Heart right ventricle (tissue), 16 donors: ENCODE measurements at regions not wholly inside any gene's neighbourhood (a gene's known extent, or its start where the extent isn't known, plus 50 kb on each side); places are given as distances from the start of the nearest gene placed in this dataset.
A peak's percentile ranks its signal among the peaks of the same experiment; 100 is the strongest.

Source experiments
- ATAC-seq, 8 donors: fragments of 200-7000 bp; cut with Tn5 transposase; one replicate each; pipeline ENCODE4 v1.9.1; 2020; ENCODE audit warnings: mild to moderate bottlenecking in 8 of 8, moderate library complexity in 8 of 8, moderate number of reproducible peaks in 1 of 8
- DNase-seq, 2 donors: peaks; one replicate each; pipeline ENCODE4 v3.0.0-alpha.2; 2020
- H3K27ac ChIP-seq, 10 donors: fragments of 200-600 bp; sonication (generic) in 2 of 10; one replicate each; pipeline versions ENCODE4 v1.5.0 to v1.8.0; 2020 to 2022; ENCODE audit warnings: mild to moderate bottlenecking in 3 of 10
- H3K27me3 ChIP-seq, 7 donors: fragments of 200-600 bp; one replicate each; pipeline ENCODE4 v1.8.0; 2021 to 2022; ENCODE audit warnings: mild to moderate bottlenecking in 2 of 7
- H3K36me3 ChIP-seq, 9 donors: fragments of 200-600 bp; sonication (generic) in 1 of 9; one replicate each; pipeline versions ENCODE4 v1.5.0 to v1.8.0; 2020 to 2022; ENCODE audit warnings: mild to moderate bottlenecking in 2 of 9
- H3K4me1 ChIP-seq, 9 donors: fragments of 200-600 bp; sonication (generic) in 1 of 9; one replicate each; pipeline versions ENCODE4 v1.5.0 to v1.8.0; 2020 to 2022; ENCODE audit warnings: mild to moderate bottlenecking in 4 of 9
- H3K4me3 ChIP-seq, 10 donors: fragments of 200-600 bp; sonication (generic) in 2 of 10; one replicate each; pipeline versions ENCODE4 v1.5.0 to v1.8.0; 2020 to 2022; ENCODE audit warnings: mild to moderate bottlenecking in 7 of 10, moderate library complexity in 2 of 10
- H3K9me3 ChIP-seq, 11 donors: fragments of 200-600 bp in 10 of 11; sonication (generic) in 2 of 11; one replicate each; pipeline versions ENCODE4 v1.5.0 to v1.8.0; 2013 to 2022; ENCODE audit warnings: mild to moderate bottlenecking in 2 of 11, control low read depth in 1 of 11, moderate library complexity in 1 of 11
- CTCF ChIP-seq, 9 donors: fragments of 200-600 bp; sonication (generic) in 2 of 9; IDR thresholded peaks; one replicate each; pipeline versions ENCODE4 v1.5.0 to v1.8.0; 2021 to 2022; ENCODE audit warnings: antibody characterized with exemption in 9 of 9, mild to moderate bottlenecking in 5 of 9, moderate library complexity in 1 of 9
- WGBS, 2 donors: extraction: QIAGEN DNeasy Blood & Tissue Kit; methylation state at CpG; one replicate each; pipeline ENCODE4 v1.1.7; 2013; ENCODE audit warnings: inconsistent platforms in 1 of 2; 5-methylcytosine and 5-hydroxymethylcytosine counted together
- intact Hi-C, 10 donors: fragments of 100-400 bp; cut with DNase I; formaldehyde crosslinking; loops; one replicate each; pipeline versions ENCODE4 v1.11.1 to v1.14.2; 2022
- donor health status: Arrhythmogenic right ventricular cardiomyopathy.
- donor health status: ischemic (EF 13 %, LVEDD 7.1; RV severe dilation, severe dysfunction).
- donor health status: healthy with polysubstance abuse.
- donor health status: DM: no; HTN: yes; CAD: no.
- donor health status: DM: no; HTN: no; CAD: no.
- donor health status: ischemic (EF 25% LVEDD 6.9; RV normal size, moderate dysfunction).
- donor health status: ischemic (EF 25% LVEDD 5.7; RV mildly dilated, moderate dysfunction).
- donor health status: healthy.
- donor health status: DM: yes; HTN: yes; CAD: no.
- donor health status: Ischemic cardiomyopathy.
- donor health status: ischemic (EF 35%, LVEDD 5.7; RV mildly dilated, moderate dysfunction).
- donor health status: nonischemic (EF 11% LVEDD 7.7; RV severe dilation, severe dysfunction).
- donor health status: DM: yes; HTN: yes; CAD: no.
- donor health status: PGD.
- donor health status: ischemic (EF 29% LVEDD 5.4; RV normal size, mild dysfunction).
- donor health status: nonischemic (EF 23%, LVEDD 6.1; RV moderate dilation, normal function).

GRCh38 chr10:7048061-7048460, 362.8 kb downstream of the SFMBT2 start:
- TF ChIP-seq CTCF (IDR thresholded peaks at IDR 0.05), result no peak
- Histone ChIP-seq H3K36me3 (no peaks in the 10 kb centered on the region), H3K9me3 (peaks cover 0 to 14% (median 0%) of the 10 kb centered on the region in 11 donors), H3K4me3 (no peak overlapping the region), H3K27ac (no peak overlapping the region), H3K27me3 (peaks cover 0 to 12% (median 0%) of the 10 kb centered on the region in 7 donors), H3K4me1 (peaks cover 0 to 32% (median 0%) of the 10 kb centered on the region in 9 donors)
- no peak for DNase-seq
- intact Hi-C loops, result no loop called here
- 68 to 79% methylated on average over 6 of the region's 6 CpGs for WGBS, 2 donors
- no peak for ATAC-seq

- TF ChIP-seq CTCF (IDR thresholded peaks at IDR 0.05), result no peak
Measured at GRCh38 chr10:7046615-7047014, 364.2 kb downstream of the SFMBT2 start.

GRCh38 chr10:7045891-7046599, 364.8 kb downstream of the SFMBT2 start:
- TF ChIP-seq CTCF (IDR thresholded peaks at IDR 0.05), result no peak
- H3K27me3 ChIP-seq, result peaks cover 0 to 12% (median 0%) of the 10 kb centered on the region in 7 donors
- ATAC-seq, result peak in 2 of 8 donors; percentile 38 to 43
- intact Hi-C loops, result no loop called here
- peak overlapping the region in 1 of 10 donors; percentile 11 for H3K27ac ChIP-seq
- no peak overlapping the region for H3K4me3 ChIP-seq
- H3K36me3 ChIP-seq, result no peaks in the 10 kb centered on the region
- no peak for DNase-seq
- peaks cover 0 to 14% (median 0%) of the 10 kb centered on the region in 11 donors for H3K9me3 ChIP-seq
- H3K4me1 ChIP-seq, result peaks cover 0 to 36% (median 0%) of the 10 kb centered on the region in 9 donors
- WGBS, 2 donors, result 79 to 83% methylated on average over 4 of the region's 4 CpGs

More at GRCh38 chr10:7046615-7047014, 364.2 kb downstream of the SFMBT2 start:
- no peak for ATAC-seq
- H3K36me3 ChIP-seq, result no peaks in the 10 kb centered on the region
- peaks cover 0 to 36% (median 0%) of the 10 kb centered on the region in 9 donors for H3K4me1 ChIP-seq
- peaks cover 0 to 12% (median 0%) of the 10 kb centered on the region in 7 donors for H3K27me3 ChIP-seq
- no peak overlapping the region for H3K4me3 ChIP-seq
- H3K27ac ChIP-seq, result peak overlapping the region in 1 of 10 donors; percentile 11
- no peak for DNase-seq
- intact Hi-C loops, result no loop called here
- WGBS, 2 donors, result 65 to 68% methylated on average over 2 of the region's 2 CpGs
- peaks cover 0 to 14% (median 0%) of the 10 kb centered on the region in 11 donors for H3K9me3 ChIP-seq

- H3K9me3 ChIP-seq, result no peaks in the 10 kb centered on the region
- DNase-seq (no peak), ATAC-seq (no peak)
- peaks cover 0 to 12% (median 0%) of the 10 kb centered on the region in 7 donors for H3K27me3 ChIP-seq
- no peak for TF ChIP-seq CTCF (IDR thresholded peaks at IDR 0.05)
- peaks cover 0 to 37% (median 0%) of the 10 kb centered on the region in 9 donors for H3K4me1 ChIP-seq
- intact Hi-C loops, result no loop called here
- no peaks in the 10 kb centered on the region for H3K36me3 ChIP-seq
- 71 to 75% methylated on average over 3 of the region's 3 CpGs for WGBS, 2 donors
- H3K4me3 ChIP-seq, result no peak overlapping the region
- H3K27ac ChIP-seq, result no peak overlapping the region
Measured at GRCh38 chr10:7043055-7043653, 367.7 kb downstream of the SFMBT2 start.
